Retinal pigment epithelial cell (primary cell): ENCODE measurements at regions not wholly inside any gene's neighbourhood (a gene's known extent, or its start where the extent isn't known, plus 50 kb on each side); places are given as distances from the start of the nearest gene placed in this dataset.

Experiments used
- DNase-seq: peaks from one replicate; pipeline ENCODE4 v3.0.0-alpha.2; 2010; ENCODE audit warnings: low read depth
- H3K4me3 ChIP-seq: 2 replicates; pipeline ENCODE4 v1.5.1; 2011; ENCODE audit warnings: mild to moderate bottlenecking, low read length, control low read depth, moderate library complexity
- CTCF ChIP-seq: conservative IDR thresholded peaks from 2 replicates; pipeline ENCODE4 v1.5.1; 2011; ENCODE audit warnings: low read depth, low read length, control low read depth, inconsistent platforms

DNA sequence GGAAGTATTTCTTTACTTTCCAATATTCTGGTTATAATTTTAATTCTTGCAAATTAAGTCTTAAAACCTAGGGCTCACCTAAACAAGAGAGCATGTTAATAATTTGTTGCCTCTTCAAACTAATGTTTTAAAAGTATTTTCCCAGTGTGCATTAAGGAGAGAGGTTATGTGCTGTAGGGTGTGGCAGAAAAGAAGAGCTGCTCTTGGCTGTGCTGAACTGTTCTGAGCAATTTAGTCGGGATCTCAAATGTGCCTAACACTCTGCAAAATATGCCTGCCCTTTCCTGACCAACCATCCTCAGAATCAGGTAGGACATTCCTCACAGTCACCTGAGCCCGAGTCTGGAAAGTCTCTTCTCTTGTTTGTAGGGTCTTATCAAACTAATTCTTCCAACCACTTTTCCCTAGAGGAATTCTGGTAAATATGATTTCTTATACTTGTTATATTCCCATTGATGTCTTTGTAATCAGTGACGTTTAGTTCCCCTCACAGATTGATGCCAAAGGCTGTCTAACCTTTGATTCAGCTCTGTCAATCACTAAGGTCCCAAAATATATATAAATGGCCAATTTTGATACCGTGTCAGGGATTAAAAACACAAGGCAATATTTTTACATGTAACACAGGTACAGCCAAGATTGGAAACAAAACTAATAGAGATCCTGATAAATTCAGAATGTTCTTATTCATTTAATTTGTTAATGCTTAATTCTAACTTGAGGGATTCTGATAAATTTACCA lies 298.4 kb downstream of the ADGB start:
- DNase-seq, result no peak
- no peak for TF ChIP-seq CTCF
- no peak overlapping the region for H3K4me3 ChIP-seq

- TF ChIP-seq CTCF, result no peak
- DNase-seq, result no peak
- H3K4me3 ChIP-seq, result no peak overlapping the region
These were observed 299.5 kb downstream of the ADGB start for GRCh38 chr6:146898069-146898887.

DNA sequence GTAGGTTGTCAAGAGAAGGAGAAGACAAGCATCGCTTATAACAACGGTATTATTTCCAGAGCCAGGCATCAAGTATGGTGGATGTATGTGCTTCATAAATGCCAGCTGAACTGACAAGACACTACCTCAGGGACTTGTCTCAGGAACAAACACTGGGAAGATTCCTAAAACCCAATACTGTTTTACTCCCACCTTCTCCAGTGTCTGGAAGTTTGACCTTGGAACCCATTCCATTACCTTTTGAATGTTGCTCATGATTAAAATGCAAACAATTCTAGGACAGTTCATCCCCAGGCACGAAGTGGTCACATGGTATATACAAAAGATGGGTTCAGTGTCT lies 300.1 kb downstream of the ADGB start:
- no peak overlapping the region for H3K4me3 ChIP-seq
- no peak for TF ChIP-seq CTCF
- no peak for DNase-seq

GRCh38 chr6:146901940-146902816 lies 302.0 kb upstream of the STXBP5 start:
- DNase-seq, result no peak

GRCh38 chr6:146902846-146903245 lies 301.4 kb upstream of the STXBP5 start:
- TF ChIP-seq CTCF, result no peak
- no peak for DNase-seq

More at GRCh38 chr6:146901940-146902816, 302.0 kb upstream of the STXBP5 start:
- TF ChIP-seq CTCF, result peak; percentile 7
- no peak overlapping the region for H3K4me3 ChIP-seq

GRCh38 chr6:146903451-146903850 lies 300.8 kb upstream of the STXBP5 start:
- DNase-seq, result no peak
- no peak overlapping the region for H3K4me3 ChIP-seq
- no peak for TF ChIP-seq CTCF

More at GRCh38 chr6:146902846-146903245, 301.4 kb upstream of the STXBP5 start:
- H3K4me3 ChIP-seq, result no peak overlapping the region
